H9 (cell line): ENCODE measurements at regions not wholly inside any gene's neighbourhood (a gene's known extent, or its start where the extent isn't known, plus 50 kb on each side); places are given as distances from the start of the nearest gene placed in this dataset.
A peak's percentile ranks its signal among the peaks of the same experiment; 100 is the strongest.

Source experiments
- DNase-seq: peaks from one replicate; pipeline ENCODE4 v3.0.0-alpha.2; 2017
- H2AFZ ChIP-seq: one replicate; pipeline ENCODE4 v1.6.1; 2013; ENCODE audit warnings: mild to moderate bottlenecking, low read length, control low read depth, moderate library complexity
- H2AK5ac ChIP-seq: 2 replicates; pipeline ENCODE4 v1.6.1; 2013; ENCODE audit warnings: low read length, control low read depth, mixed read lengths; ENCODE audit not compliant: insufficient read length
- H2BK120ac ChIP-seq: one replicate; pipeline ENCODE4 v1.6.1; 2013; ENCODE audit warnings: low read depth, mild to moderate bottlenecking, low read length, control low read depth, inconsistent platforms; ENCODE audit not compliant: poor library complexity, severe bottlenecking
- H2BK12ac ChIP-seq: 2 replicates; pipeline ENCODE4 v1.6.1; 2013; ENCODE audit warnings: low read length, control low read depth, mixed read lengths, low read depth; ENCODE audit not compliant: insufficient read length
- H2BK15ac ChIP-seq: 2 replicates; pipeline ENCODE4 v1.6.1; 2013; ENCODE audit warnings: low read depth, low read length, control low read depth
- H2BK20ac ChIP-seq: one replicate; pipeline ENCODE4 v1.6.1; 2013; ENCODE audit warnings: low read depth, mild to moderate bottlenecking, low read length, control low read depth, inconsistent platforms; ENCODE audit not compliant: poor library complexity, severe bottlenecking
- H2BK5ac ChIP-seq: 2 replicates; pipeline ENCODE4 v1.6.1; 2013; ENCODE audit warnings: low read length, control low read depth, mixed read lengths; ENCODE audit not compliant: insufficient read length
- H3K14ac ChIP-seq: 2 replicates; pipeline ENCODE4 v1.6.1; 2013; ENCODE audit warnings: low read length, control low read depth; ENCODE audit not compliant: insufficient read depth
- H3K18ac ChIP-seq: 2 replicates; pipeline ENCODE4 v1.6.1; 2013; ENCODE audit warnings: low read depth, mild to moderate bottlenecking, mixed read lengths, low read length, control low read depth; ENCODE audit not compliant: insufficient read length
- H3K23ac ChIP-seq: 2 replicates; pipeline ENCODE4 v1.6.1; 2013; ENCODE audit warnings: low read length, control low read depth, mixed read lengths, low read depth; ENCODE audit not compliant: insufficient read length
- H3K23me2 ChIP-seq: 2 replicates; pipeline ENCODE4 v1.6.1; 2013; ENCODE audit warnings: low read depth, mild to moderate bottlenecking, mixed read lengths, low read length, control low read depth; ENCODE audit not compliant: insufficient read length, poor library complexity, severe bottlenecking
- H3K27ac ChIP-seq: 2 replicates; pipeline ENCODE4 v1.5.1; 2013; ENCODE audit warnings: low read length, control low read depth, mixed read lengths, low read depth; ENCODE audit not compliant: insufficient read length
- H3K27me3 ChIP-seq: 2 replicates; pipeline ENCODE4 v1.6.1; 2013; ENCODE audit warnings: low read length, control low read depth, inconsistent platforms; ENCODE audit not compliant: insufficient read depth
- H3K4ac ChIP-seq: 2 replicates; pipeline ENCODE4 v1.6.1; 2013; ENCODE audit warnings: low read depth, mild to moderate bottlenecking, control low read depth, inconsistent platforms, low read length, moderate library complexity
- H3K4me1 ChIP-seq: 2 replicates; pipeline ENCODE4 v1.6.1; 2013; ENCODE audit warnings: low read length, control low read depth, inconsistent platforms; ENCODE audit not compliant: insufficient read depth
- H3K4me2 ChIP-seq: 2 replicates; pipeline ENCODE4 v1.6.1; 2013; ENCODE audit warnings: low read length, control low read depth, mixed read lengths; ENCODE audit not compliant: insufficient read length, insufficient read depth
- H3K56ac ChIP-seq: 2 replicates; pipeline ENCODE4 v1.6.1; 2013; ENCODE audit warnings: low read depth, mild to moderate bottlenecking, mixed read lengths, low read length, control low read depth; ENCODE audit not compliant: insufficient read length
- H3K79me1 ChIP-seq: 2 replicates; pipeline ENCODE4 v1.6.1; 2013; ENCODE audit warnings: low read depth, mild to moderate bottlenecking, moderate library complexity, low read length, control low read depth, inconsistent platforms; ENCODE audit not compliant: insufficient read depth, poor library complexity, severe bottlenecking
- H3K79me2 ChIP-seq: 2 replicates; pipeline ENCODE4 v1.6.1; 2013; ENCODE audit warnings: low read length, control low read depth, inconsistent platforms; ENCODE audit not compliant: insufficient read depth
- H3K9ac ChIP-seq: 2 replicates; pipeline ENCODE4 v1.6.1; 2013; ENCODE audit warnings: low read length, control low read depth, mixed read lengths; ENCODE audit not compliant: insufficient read length; ENCODE audit errors: extremely low read depth
- H3K9me3 ChIP-seq: one replicate; pipeline ENCODE4 v1.6.1; 2013; ENCODE audit warnings: low read depth, low read length, inconsistent platforms; ENCODE audit not compliant: control insufficient read depth
- H3T11ph ChIP-seq: one replicate; pipeline ENCODE4 v1.6.1; 2013; ENCODE audit warnings: mild to moderate bottlenecking, low read length, control low read depth, inconsistent platforms
- H4K20me1 ChIP-seq: one replicate; pipeline ENCODE4 v1.6.1; 2013; ENCODE audit not compliant: control insufficient read depth, insufficient read length, insufficient read depth
- H4K5ac ChIP-seq: 2 replicates; pipeline ENCODE4 v1.6.1; 2013; ENCODE audit warnings: low read depth, mild to moderate bottlenecking, mixed read lengths, low read length, control low read depth; ENCODE audit not compliant: insufficient read length
- H4K8ac ChIP-seq: replicated peaks from 2 replicates; pipeline ENCODE4 v1.6.1; 2013; ENCODE audit warnings: low read length, control low read depth, mixed read lengths, low read depth; ENCODE audit not compliant: insufficient read length
- H4K91ac ChIP-seq: 2 replicates; pipeline ENCODE4 v1.6.1; 2013; ENCODE audit warnings: low read depth, mild to moderate bottlenecking, moderate library complexity, mixed read lengths, low read length, control low read depth; ENCODE audit not compliant: insufficient read length
- H3K27ac Mint-ChIP-seq, 3 experiments: 2 replicates in 2 of 3; 3 replicates in 1 of 3; pipeline ENCODE4 v1.8.0; 2020 to 2021; ENCODE audit warnings: mixed read lengths in 3 of 3, mild to moderate bottlenecking in 1 of 3, moderate library complexity in 1 of 3
- H3K27me3 Mint-ChIP-seq: 2 replicates; pipeline ENCODE4 v1.8.0; 2021; ENCODE audit warnings: low read depth, mild to moderate bottlenecking, moderate library complexity, mixed read lengths
- H3K36me3 Mint-ChIP-seq, 3 experiments: 2 replicates in 2 of 3; 3 replicates in 1 of 3; pipeline ENCODE4 v1.8.0; 2020 to 2021; ENCODE audit warnings: low read depth in 3 of 3, mixed read lengths in 3 of 3; ENCODE audit not compliant: insufficient read depth in 1 of 3
- H3K4me1 Mint-ChIP-seq, 2 experiments: 2 replicates each; pipeline ENCODE4 v1.8.0; 2020; ENCODE audit warnings: mixed read lengths in 2 of 2
- H3K4me3 Mint-ChIP-seq, 2 experiments: 2 replicates in 1 of 2; 3 replicates in 1 of 2; pipeline ENCODE4 v1.8.0; 2020 to 2021; ENCODE audit warnings: mild to moderate bottlenecking in 2 of 2, mixed read lengths in 2 of 2, moderate library complexity in 1 of 2
- H3K9me3 Mint-ChIP-seq, 2 experiments: 2 replicates in 1 of 2; 3 replicates in 1 of 2; pipeline ENCODE4 v1.8.0; 2020; ENCODE audit warnings: mild to moderate bottlenecking in 2 of 2, mixed read lengths in 2 of 2, moderate library complexity in 1 of 2
- CTCF ChIP-seq: fragments of 200-600 bp; sonication (generic); conservative IDR thresholded peaks from 3 replicates; pipeline ENCODE4 v1.8.0; 2021; ENCODE audit warnings: antibody characterized with exemption, mild to moderate bottlenecking
- WGBS: extraction: QIAGEN DNeasy Blood & Tissue Kit; methylation state at CpG from one replicate; pipeline ENCODE4 v1.1.7; 2013; ENCODE audit warnings: missing lambda C conversion rate, low lambda C conversion rate, mixed read lengths; ENCODE audit not compliant: insufficient read length; ENCODE audit errors: extremely low coverage; 5-methylcytosine and 5-hydroxymethylcytosine counted together

- H3K79me2 ChIP-seq: no peaks in the 10 kb centered on the region
- no peaks in the 10 kb centered on the region for H3K27me3 ChIP-seq
- no CpG with 5 or more reads among the region's 2 CpGs for WGBS
- no peak overlapping the region for H2AFZ ChIP-seq
- H3K27ac Mint-ChIP-seq: peak overlapping the region in 2 of 3 experiments; percentile 44 to 88; a peak in 3 of 7 replicates
- H3K27ac ChIP-seq: no peak overlapping the region
- H3K27me3 Mint-ChIP-seq: no peaks in the 10 kb centered on the region
- H3K23me2 ChIP-seq: no peaks in the 10 kb centered on the region
- no peaks in the 10 kb centered on the region for H3K36me3 Mint-ChIP-seq
- H2BK15ac ChIP-seq: no peak overlapping the region
- H3T11ph ChIP-seq: no peak overlapping the region
- no peak overlapping the region for H3K23ac ChIP-seq
- no peak overlapping the region for H3K14ac ChIP-seq
- H2AK5ac ChIP-seq: no peak overlapping the region
- no peak overlapping the region for H3K4me3 Mint-ChIP-seq
- H4K8ac ChIP-seq: no peak overlapping the region
- no peak overlapping the region for H2BK5ac ChIP-seq
- no peak overlapping the region for H2BK20ac ChIP-seq
- H3K79me1 ChIP-seq: no peaks in the 10 kb centered on the region
- H3K18ac ChIP-seq: no peak overlapping the region
- no peaks in the 10 kb centered on the region for H3K9me3 ChIP-seq
- H2BK12ac ChIP-seq: no peak overlapping the region
- H3K4ac ChIP-seq: no peak overlapping the region
- no peak for TF ChIP-seq CTCF
- H3K4me1 Mint-ChIP-seq: peaks cover 28 to 29% of the 10 kb centered on the region in 2 experiments
- DNase-seq: no peak
- no peak overlapping the region for H3K4me2 ChIP-seq
- no peak overlapping the region for H3K9ac ChIP-seq
- H2BK120ac ChIP-seq: no peak overlapping the region
- no peaks in the 10 kb centered on the region for H4K20me1 ChIP-seq
- no peak overlapping the region for H4K91ac ChIP-seq
- H3K9me3 Mint-ChIP-seq: peaks cover 0 to 1% of the 10 kb centered on the region in 2 experiments; a peak in 1 of 5 replicates
- no peak overlapping the region for H3K56ac ChIP-seq
- H4K5ac ChIP-seq: no peak overlapping the region
- peaks cover 2% of the 10 kb centered on the region; the same call in 1 of the 2 replicates for H3K4me1 ChIP-seq
Observed at GRCh38 chr5:96287136-96287535, 145.9 kb downstream of the PCSK1 start.
